Kidney (tissue), 13 donors: ENCODE measurements at regions not wholly inside any gene's neighbourhood (a gene's known extent, or its start where the extent isn't known, plus 50 kb on each side); places are given as distances from the start of the nearest gene placed in this dataset.
A peak's percentile ranks its signal among the peaks of the same experiment; 100 is the strongest.

Source experiments
- DNase-seq, 5 donors: peaks; one replicate each; pipeline ENCODE4 v3.0.0-alpha.2; 2013 to 2020
- FAIRE-seq: peaks from 2 replicates; lab custom pipeline; 2012; peaks lifted over from hg19 to GRCh38; lab: Jason Lieb, UNC
- H3K27ac ChIP-seq, 2 donors: one replicate each; pipeline ENCODE4 v1.7.0; 2013; ENCODE audit warnings: low read depth in 2 of 2, low read length in 2 of 2, inconsistent platforms in 1 of 2
- H3K27me3 ChIP-seq: one replicate; pipeline ENCODE4 v1.7.1; 2013; ENCODE audit warnings: low read length, inconsistent platforms; ENCODE audit not compliant: control insufficient read depth, insufficient read depth
- H3K36me3 ChIP-seq, 3 donors: one replicate each; pipeline versions ENCODE4 v1.7.0 to v1.7.1; 2013; ENCODE audit warnings: low read length in 3 of 3, control low read depth in 1 of 3, inconsistent platforms in 1 of 3; ENCODE audit not compliant: insufficient read depth in 3 of 3, control insufficient read depth in 2 of 3
- H3K4me1 ChIP-seq, 3 donors: one replicate each; pipeline versions ENCODE4 v1.7.0 to v1.7.1; 2013; ENCODE audit warnings: low read length in 3 of 3, inconsistent platforms in 1 of 3, low read depth in 1 of 3; ENCODE audit not compliant: control insufficient read depth in 2 of 3, insufficient read depth in 2 of 3
- H3K4me3 ChIP-seq, 3 donors: one replicate each; pipeline versions ENCODE4 v1.7.0 to v1.8.1; 2013; ENCODE audit warnings: low read length in 3 of 3, control low read depth in 1 of 3, inconsistent platforms in 1 of 3
- H3K9ac ChIP-seq, 3 donors: one replicate each; pipeline versions ENCODE4 v1.7.0 to v1.7.1; 2013; ENCODE audit warnings: low read length in 3 of 3, control low read depth in 1 of 3, inconsistent platforms in 1 of 3
- H3K9me3 ChIP-seq, 3 donors: one replicate each; pipeline versions ENCODE4 v1.7.0 to v1.7.1; 2013; ENCODE audit warnings: low read length in 3 of 3, control low read depth in 1 of 3, inconsistent platforms in 1 of 3; ENCODE audit not compliant: control insufficient read depth in 2 of 3, insufficient read depth in 1 of 3
- intact Hi-C: fragments of 100-400 bp; cut with DNase I; formaldehyde crosslinking; loops from one replicate; pipeline ENCODE4 v1.11.1; 2022
- TF ChIP-seq, protein P1 (sequence below): IDR thresholded peaks from 3 replicates; pipeline ENCODE4 v1.5.1; 2012; ENCODE audit warnings: mild to moderate bottlenecking, moderate library complexity, borderline replicate concordance; ENCODE audit not compliant: insufficient read depth; ENCODE audit errors: extremely low read depth
- donor health status: control.
- donor health status: control.
- donor health status: control.
- donor health status: control.
- donor health status: control.
- donor health status: DM: yes; HTN: yes; CAD: no.
- donor health status: Normal renal cell carcinoma (clear cell type).

DNA sequence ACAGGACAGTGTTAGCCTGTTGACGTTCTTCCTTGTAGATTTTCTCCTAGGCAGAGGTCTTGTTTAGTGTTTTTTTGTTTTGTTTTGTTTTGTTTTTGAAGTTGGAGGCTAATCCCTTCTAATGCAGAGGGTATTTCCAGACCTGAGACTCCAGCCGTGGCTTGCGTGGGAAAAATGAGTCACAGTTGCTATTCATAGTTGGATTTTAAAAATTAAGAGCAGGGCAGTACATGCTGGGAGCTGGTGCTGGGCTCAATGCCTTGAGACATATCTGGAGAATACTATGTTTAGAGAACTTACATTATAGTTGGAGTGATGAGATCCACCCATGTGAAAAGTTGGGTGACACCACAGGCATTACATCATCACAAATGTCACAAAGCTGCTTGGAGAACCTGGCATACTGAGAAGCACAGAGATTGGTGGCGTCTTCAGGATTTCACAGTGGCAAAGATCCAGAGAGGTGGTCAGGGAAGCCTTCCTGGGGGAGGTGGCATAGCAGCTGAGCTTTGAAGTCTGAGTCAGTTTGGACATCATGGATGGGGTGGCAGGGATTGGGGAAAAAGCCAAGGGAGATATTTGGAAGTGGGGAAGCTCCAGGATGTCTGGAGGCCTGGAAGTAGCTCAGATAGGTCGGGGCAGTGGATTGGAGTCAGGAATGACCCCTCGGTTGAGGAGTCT, 249.4 kb downstream of the LOXHD1 start:
- no peak for FAIRE-seq
- H3K9me3 ChIP-seq: no peaks in the 10 kb centered on the region
- H3K27me3 ChIP-seq: no peaks in the 10 kb centered on the region
- H3K4me3 ChIP-seq: no peak overlapping the region
- intact Hi-C loops: no loop called here
- H3K27ac ChIP-seq: peak overlapping the region in 1 of 2 donors; percentile 32
- H3K36me3 ChIP-seq: no peaks in the 10 kb centered on the region
- peaks cover 0 to 5% (median 0%) of the 10 kb centered on the region in 3 donors for H3K4me1 ChIP-seq
- no peak overlapping the region for H3K9ac ChIP-seq
- TF ChIP-seq, protein P1, sequence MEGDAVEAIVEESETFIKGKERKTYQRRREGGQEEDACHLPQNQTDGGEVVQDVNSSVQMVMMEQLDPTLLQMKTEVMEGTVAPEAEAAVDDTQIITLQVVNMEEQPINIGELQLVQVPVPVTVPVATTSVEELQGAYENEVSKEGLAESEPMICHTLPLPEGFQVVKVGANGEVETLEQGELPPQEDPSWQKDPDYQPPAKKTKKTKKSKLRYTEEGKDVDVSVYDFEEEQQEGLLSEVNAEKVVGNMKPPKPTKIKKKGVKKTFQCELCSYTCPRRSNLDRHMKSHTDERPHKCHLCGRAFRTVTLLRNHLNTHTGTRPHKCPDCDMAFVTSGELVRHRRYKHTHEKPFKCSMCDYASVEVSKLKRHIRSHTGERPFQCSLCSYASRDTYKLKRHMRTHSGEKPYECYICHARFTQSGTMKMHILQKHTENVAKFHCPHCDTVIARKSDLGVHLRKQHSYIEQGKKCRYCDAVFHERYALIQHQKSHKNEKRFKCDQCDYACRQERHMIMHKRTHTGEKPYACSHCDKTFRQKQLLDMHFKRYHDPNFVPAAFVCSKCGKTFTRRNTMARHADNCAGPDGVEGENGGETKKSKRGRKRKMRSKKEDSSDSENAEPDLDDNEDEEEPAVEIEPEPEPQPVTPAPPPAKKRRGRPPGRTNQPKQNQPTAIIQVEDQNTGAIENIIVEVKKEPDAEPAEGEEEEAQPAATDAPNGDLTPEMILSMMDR: no peak
- DNase-seq: peak in 1 of 5 donors; percentile 7

DNA sequence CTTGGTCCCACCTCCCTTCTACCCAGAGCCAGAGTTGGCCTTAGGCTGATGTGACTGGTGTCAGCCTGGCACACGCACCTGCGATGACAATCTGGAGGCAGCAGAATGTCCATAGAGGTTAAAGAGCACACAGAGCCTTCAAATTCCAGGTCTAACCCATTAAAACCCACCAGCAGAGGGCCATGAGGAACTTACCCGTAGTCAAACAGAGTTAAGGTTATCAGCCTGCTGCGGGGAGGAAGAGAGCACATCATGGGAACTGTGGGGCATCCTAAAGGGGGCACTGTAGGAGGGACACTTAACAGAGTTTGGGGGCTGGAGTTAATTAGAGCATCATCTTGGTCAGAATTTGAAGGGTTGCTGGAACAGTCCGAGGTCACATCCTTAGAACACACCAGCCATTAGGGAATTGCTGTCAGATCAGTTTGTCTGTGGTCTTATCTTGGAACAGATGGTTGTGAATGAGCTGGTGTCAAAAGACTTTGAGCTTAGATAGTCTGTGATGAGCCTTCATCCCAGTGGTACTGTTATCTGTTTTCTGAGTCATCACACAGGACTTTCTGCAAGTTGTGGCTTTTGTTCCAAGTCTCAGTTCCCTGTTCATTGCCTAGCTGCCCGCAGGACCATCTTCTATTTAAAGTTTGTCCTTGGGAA, 248.6 kb downstream of the LOXHD1 start:
- no peak overlapping the region for H3K27ac ChIP-seq
- no peaks in the 10 kb centered on the region for H3K27me3 ChIP-seq
- no peaks in the 10 kb centered on the region for H3K36me3 ChIP-seq
- TF ChIP-seq, protein P1: no peak
- intact Hi-C loops: no loop called here
- peaks cover 0 to 5% (median 0%) of the 10 kb centered on the region in 3 donors for H3K4me1 ChIP-seq
- FAIRE-seq (no peak), DNase-seq (peak in 1 of 5 donors; percentile 12)
- no peak overlapping the region for H3K9ac ChIP-seq
- H3K4me3 ChIP-seq: no peak overlapping the region
- no peaks in the 10 kb centered on the region for H3K9me3 ChIP-seq

DNA sequence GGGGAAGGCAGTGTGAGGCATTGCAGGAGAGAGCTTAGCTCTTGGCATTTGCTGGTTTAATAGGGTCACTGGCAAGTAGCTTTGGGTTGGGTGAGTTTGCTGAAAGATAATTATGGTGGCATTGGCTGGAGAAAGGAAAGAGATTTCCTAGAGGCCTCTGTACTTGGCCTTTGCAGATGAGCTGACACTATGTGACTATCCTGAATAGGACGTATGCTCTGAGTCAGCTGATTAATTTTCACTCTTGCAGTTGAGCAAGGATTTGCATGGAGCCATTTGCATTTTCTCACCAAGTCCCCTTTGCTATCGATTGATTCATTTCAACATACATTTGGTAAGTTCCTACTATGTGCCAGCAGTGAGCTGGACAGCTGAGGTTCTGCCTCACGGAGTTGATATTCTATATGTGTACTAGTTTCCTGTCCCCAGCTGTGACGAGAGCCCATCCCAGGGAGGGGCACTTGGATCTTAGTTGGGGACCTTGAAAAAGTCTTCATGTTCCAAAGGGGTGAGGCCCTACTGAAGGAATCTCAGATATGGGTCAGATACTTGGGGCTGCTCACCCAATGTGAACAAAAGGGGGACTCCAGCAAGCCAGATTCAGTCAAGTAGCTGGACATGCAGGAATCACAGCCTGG, 245.7 kb downstream of the LOXHD1 start:
- TF ChIP-seq, protein P1: no peak
- Histone ChIP-seq H3K36me3 (no peaks in the 10 kb centered on the region), H3K4me1 (peaks cover 0 to 9% (median 0%) of the 10 kb centered on the region in 3 donors), H3K27me3 (no peaks in the 10 kb centered on the region), H3K9me3 (no peaks in the 10 kb centered on the region), H3K9ac (no peak overlapping the region), H3K27ac (no peak overlapping the region), H3K4me3 (no peak overlapping the region)
- no peak for DNase-seq
- no peak for FAIRE-seq
- intact Hi-C loops: no loop called here
